HFF-Myc (cell line): ENCODE measurements at regions not wholly inside any gene's neighbourhood (a gene's known extent, or its start where the extent isn't known, plus 50 kb on each side); places are given as distances from the start of the nearest gene placed in this dataset.

ENCODE experiments used
- DNase-seq: peaks from one replicate; pipeline ENCODE4 v3.0.0-alpha.2; 2011; ENCODE audit warnings: low read depth; ENCODE audit errors: extremely low read depth
- H3K4me3 ChIP-seq: replicated peaks from 2 replicates; pipeline ENCODE4 v1.5.1; 2011; ENCODE audit warnings: low read depth, mild to moderate bottlenecking, control low read depth, low read length
- CTCF ChIP-seq: IDR thresholded peaks from 2 replicates; pipeline ENCODE4 v1.5.1; 2012; ENCODE audit warnings: mild to moderate bottlenecking, low read depth, low read length, control low read depth; ENCODE audit errors: missing control alignments

GRCh38 chr6:169967687-169968086 lies 216.3 kb downstream of the ERMARD start:
- DNase-seq: no peak
- H3K4me3 ChIP-seq: no peak overlapping the region

GRCh38 chr6:169966312-169967181 lies 215.1 kb downstream of the ERMARD start:
- TF ChIP-seq CTCF: no peak
- no peak overlapping the region for H3K4me3 ChIP-seq
- DNase-seq: no peak

More at GRCh38 chr6:169967687-169968086, 216.3 kb downstream of the ERMARD start:
- TF ChIP-seq CTCF: no peak

GRCh38 chr6:169965657-169966311 lies 214.4 kb downstream of the ERMARD start:
- no peak for DNase-seq
- no peak overlapping the region for H3K4me3 ChIP-seq
- TF ChIP-seq CTCF: no peak

GRCh38 chr6:169965239-169965638 lies 213.8 kb downstream of the ERMARD start:
- TF ChIP-seq CTCF: no peak
- no peak for DNase-seq
- no peak overlapping the region for H3K4me3 ChIP-seq

- no peak for DNase-seq
- no peak for TF ChIP-seq CTCF
- no peak overlapping the region for H3K4me3 ChIP-seq
Observed at GRCh38 chr6:169964486-169965180, 213.2 kb downstream of the ERMARD start.

GRCh38 chr6:169963581-169964297 lies 212.3 kb downstream of the ERMARD start:
- H3K4me3 ChIP-seq: no peak overlapping the region
- no peak for DNase-seq
- TF ChIP-seq CTCF: no peak
